ENCODE measurements at regions not wholly inside any gene's neighbourhood (a gene's known extent, or its start where the extent isn't known, plus 50 kb on each side); places are given as distances from the start of the nearest gene placed in this dataset.

- ATAC-seq (no peak), DNase-seq (no peak)
- Histone ChIP-seq H3K9me3 (no peaks in the 10 kb centered on the region), H3K4me1 (no peaks in the 10 kb centered on the region), H3K27ac (no peak overlapping the region), H3K4me3 (no peak overlapping the region), H3K27me3 (peaks cover 7% of the 10 kb centered on the region), H3K36me3 (no peaks in the 10 kb centered on the region)
- TF ChIP-seq, protein P1, sequence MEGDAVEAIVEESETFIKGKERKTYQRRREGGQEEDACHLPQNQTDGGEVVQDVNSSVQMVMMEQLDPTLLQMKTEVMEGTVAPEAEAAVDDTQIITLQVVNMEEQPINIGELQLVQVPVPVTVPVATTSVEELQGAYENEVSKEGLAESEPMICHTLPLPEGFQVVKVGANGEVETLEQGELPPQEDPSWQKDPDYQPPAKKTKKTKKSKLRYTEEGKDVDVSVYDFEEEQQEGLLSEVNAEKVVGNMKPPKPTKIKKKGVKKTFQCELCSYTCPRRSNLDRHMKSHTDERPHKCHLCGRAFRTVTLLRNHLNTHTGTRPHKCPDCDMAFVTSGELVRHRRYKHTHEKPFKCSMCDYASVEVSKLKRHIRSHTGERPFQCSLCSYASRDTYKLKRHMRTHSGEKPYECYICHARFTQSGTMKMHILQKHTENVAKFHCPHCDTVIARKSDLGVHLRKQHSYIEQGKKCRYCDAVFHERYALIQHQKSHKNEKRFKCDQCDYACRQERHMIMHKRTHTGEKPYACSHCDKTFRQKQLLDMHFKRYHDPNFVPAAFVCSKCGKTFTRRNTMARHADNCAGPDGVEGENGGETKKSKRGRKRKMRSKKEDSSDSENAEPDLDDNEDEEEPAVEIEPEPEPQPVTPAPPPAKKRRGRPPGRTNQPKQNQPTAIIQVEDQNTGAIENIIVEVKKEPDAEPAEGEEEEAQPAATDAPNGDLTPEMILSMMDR (IDR thresholded peaks at IDR 0.05), result no peak
- intact Hi-C loops (cut with DNase I), result no loop called here
These were observed 221.2 kb downstream of the MN1 start for GRCh38 chr22:27580311-27580897.

- TF ChIP-seq, protein P1 (IDR thresholded peaks at IDR 0.05), result no peak
- Histone ChIP-seq H3K36me3 (no peaks in the 10 kb centered on the region), H3K9me3 (no peaks in the 10 kb centered on the region), H3K4me1 (no peaks in the 10 kb centered on the region), H3K4me3 (no peak overlapping the region), H3K27me3 (peaks cover 7% of the 10 kb centered on the region), H3K27ac (no peak overlapping the region)
- intact Hi-C loops (cut with DNase I), result no loop called here
- ATAC-seq, result no peak
- DNase-seq, result no peak
These were observed 220.3 kb downstream of the MN1 start for GRCh38 chr22:27581236-27581635.

DNA sequence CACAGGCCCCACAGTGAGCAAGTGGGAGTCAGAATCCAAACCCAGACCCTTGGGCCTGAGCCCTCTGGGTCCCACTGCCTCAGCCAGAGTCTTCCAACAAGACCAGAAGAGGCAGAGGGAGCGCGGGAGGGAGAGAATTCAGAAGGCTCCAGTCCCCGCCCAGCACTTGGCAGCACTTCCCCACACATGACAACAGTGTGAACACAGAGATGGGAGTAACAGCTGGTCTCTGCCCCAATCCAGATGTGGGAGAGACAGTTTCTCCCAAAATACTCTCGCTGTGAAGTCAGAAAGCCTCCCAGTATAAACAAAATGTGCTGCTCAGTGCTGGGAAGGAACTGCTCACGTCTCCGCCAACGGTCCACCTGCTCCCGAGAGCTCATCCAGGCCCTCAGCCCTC lies 219.9 kb downstream of the MN1 start:
- Histone ChIP-seq H3K4me3 (no peak overlapping the region), H3K27me3 (peaks cover 7% of the 10 kb centered on the region), H3K9me3 (no peaks in the 10 kb centered on the region), H3K36me3 (no peaks in the 10 kb centered on the region), H3K27ac (no peak overlapping the region), H3K4me1 (no peaks in the 10 kb centered on the region)
- TF ChIP-seq, protein P1 (IDR thresholded peaks at IDR 0.05), result no peak
- peak; percentile 46 for ATAC-seq
- no peak for DNase-seq
- intact Hi-C loops (cut with DNase I), result no loop called here

- Histone ChIP-seq H3K4me1 (no peaks in the 10 kb centered on the region), H3K36me3 (no peaks in the 10 kb centered on the region), H3K27me3 (no peaks in the 10 kb centered on the region), H3K27ac (no peak overlapping the region), H3K4me3 (no peak overlapping the region), H3K9me3 (no peaks in the 10 kb centered on the region)
- intact Hi-C loops (cut with DNase I), result no loop called here
- ATAC-seq (no peak), DNase-seq (no peak)
- TF ChIP-seq, protein P1 (IDR thresholded peaks at IDR 0.05), result no peak
These were observed 217.7 kb downstream of the MN1 start for GRCh38 chr22:27583856-27584255.

DNA sequence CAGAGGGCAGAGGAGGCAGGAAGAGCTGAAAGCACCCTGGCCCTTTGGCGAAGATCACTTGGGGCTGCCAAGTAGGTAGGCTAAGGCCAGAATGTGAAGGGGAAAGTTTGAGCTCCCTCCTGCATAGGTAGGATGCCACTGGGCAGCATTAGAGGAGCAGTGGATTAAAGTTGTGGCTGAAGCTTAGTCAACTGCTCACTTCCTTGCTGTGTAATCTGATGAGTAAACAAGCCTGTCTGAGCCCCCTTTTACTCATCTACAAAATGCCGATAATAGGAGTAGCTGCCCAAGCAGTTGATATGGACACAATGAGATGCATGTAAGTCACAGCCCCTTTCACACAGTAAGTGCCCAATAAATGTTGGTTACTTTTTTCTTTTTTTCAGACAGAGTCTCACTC lies 216.4 kb downstream of the MN1 start:
- intact Hi-C loops (cut with DNase I), result no loop called here
- no peak for ATAC-seq
- Histone ChIP-seq H3K27ac (no peak overlapping the region), H3K36me3 (no peaks in the 10 kb centered on the region), H3K4me1 (no peaks in the 10 kb centered on the region), H3K4me3 (no peak overlapping the region), H3K27me3 (no peaks in the 10 kb centered on the region), H3K9me3 (no peaks in the 10 kb centered on the region)
- DNase-seq, result no peak
- TF ChIP-seq, protein P1 (IDR thresholded peaks at IDR 0.05), result no peak

GRCh38 chr22:27588268-27588667 lies 213.3 kb downstream of the MN1 start:
- no peaks in the 10 kb centered on the region for H3K9me3 ChIP-seq
- no peak for DNase-seq
- no peaks in the 10 kb centered on the region for H3K27me3 ChIP-seq
- H3K36me3 ChIP-seq, result no peaks in the 10 kb centered on the region
- intact Hi-C loops (cut with DNase I), result no loop called here
- no peaks in the 10 kb centered on the region for H3K4me1 ChIP-seq
- H3K4me3 ChIP-seq, result no peak overlapping the region
- no peak overlapping the region for H3K27ac ChIP-seq
- no peak for ATAC-seq
- TF ChIP-seq, protein P1 (IDR thresholded peaks at IDR 0.05), result no peak
